ENCODE measurements at regions not wholly inside any gene's neighbourhood (a gene's known extent, or its start where the extent isn't known, plus 50 kb on each side); places are given as distances from the start of the nearest gene placed in this dataset.

GRCh38 chr6:113529879-113530278, 327.3 kb upstream of the MARCKS start:
- H3K27ac Mint-ChIP-seq = no peak overlapping the region

GRCh38 chr6:113530769-113531168, 326.4 kb upstream of the MARCKS start:
- DNase-seq = no peak
- no peaks in the 10 kb centered on the region for H3K36me3 Mint-ChIP-seq (ENCODE audit: low read depth)
- no peak overlapping the region for H3K27ac Mint-ChIP-seq
- H3K4me1 Mint-ChIP-seq = no peaks in the 10 kb centered on the region
- H3K9me3 Mint-ChIP-seq = no peaks in the 10 kb centered on the region
- POLR2A ChIA-PET = no interaction called here
- H3K27me3 Mint-ChIP-seq = no peaks in the 10 kb centered on the region
- CTCF ChIA-PET = interaction anchor here (0.7 kb wide), 1 partner anchor 1495 kb away, joined by 4 read pairs; no protein-coding TSS in a partner anchor
- no peak overlapping the region for H3K4me3 Mint-ChIP-seq

More at GRCh38 chr6:113529879-113530278, 327.3 kb upstream of the MARCKS start:
- DNase-seq = no peak
- H3K9me3 Mint-ChIP-seq = no peaks in the 10 kb centered on the region
- no peaks in the 10 kb centered on the region for H3K27me3 Mint-ChIP-seq
- H3K4me3 Mint-ChIP-seq = no peak overlapping the region
- no peaks in the 10 kb centered on the region for H3K36me3 Mint-ChIP-seq (ENCODE audit: low read depth)
- POLR2A ChIA-PET = no interaction called here
- CTCF ChIA-PET = interaction anchor here (0.7 kb wide), 1 partner anchor 1495 kb away, joined by 4 read pairs; no protein-coding TSS in a partner anchor
- H3K4me1 Mint-ChIP-seq = no peaks in the 10 kb centered on the region

- no peak overlapping the region for H3K4me3 Mint-ChIP-seq
- no peaks in the 10 kb centered on the region for H3K9me3 Mint-ChIP-seq
- no peak for DNase-seq
- H3K36me3 Mint-ChIP-seq (ENCODE audit: low read depth) = no peaks in the 10 kb centered on the region
- ChIA-PET POLR2A (no interaction called here), CTCF (no interaction called here)
- H3K4me1 Mint-ChIP-seq = no peaks in the 10 kb centered on the region
- H3K27ac Mint-ChIP-seq = no peak overlapping the region
- no peaks in the 10 kb centered on the region for H3K27me3 Mint-ChIP-seq
Observed at GRCh38 chr6:113539202-113539601, 317.9 kb upstream of the MARCKS start.

- Mint-ChIP-seq H3K27ac (no peak overlapping the region), H3K4me3 (no peak overlapping the region), H3K4me1 (no peaks in the 10 kb centered on the region), H3K9me3 (no peaks in the 10 kb centered on the region), H3K36me3 (ENCODE audit: low read depth) (no peaks in the 10 kb centered on the region), H3K27me3 (no peaks in the 10 kb centered on the region)
- POLR2A ChIA-PET = no interaction called here
- no peak for DNase-seq
- CTCF ChIA-PET = no interaction called here
Observed at GRCh38 chr6:113539623-113540022, 317.5 kb upstream of the MARCKS start.

- ChIA-PET POLR2A (no interaction called here), CTCF (no interaction called here)
- Mint-ChIP-seq H3K27me3 (no peaks in the 10 kb centered on the region), H3K36me3 (ENCODE audit: low read depth) (no peaks in the 10 kb centered on the region), H3K9me3 (no peaks in the 10 kb centered on the region), H3K27ac (no peak overlapping the region), H3K4me3 (no peak overlapping the region), H3K4me1 (no peaks in the 10 kb centered on the region)
- no peak for DNase-seq
Observed at GRCh38 chr6:113540466-113540865, 316.7 kb upstream of the MARCKS start.

- Mint-ChIP-seq H3K27me3 (no peaks in the 10 kb centered on the region), H3K4me3 (no peak overlapping the region), H3K27ac (no peak overlapping the region), H3K9me3 (peaks cover 2% of the 10 kb centered on the region), H3K36me3 (ENCODE audit: low read depth) (no peaks in the 10 kb centered on the region), H3K4me1 (no peaks in the 10 kb centered on the region)
- POLR2A ChIA-PET = no interaction called here
- CTCF ChIA-PET = no interaction called here
- DNase-seq = no peak
Observed at GRCh38 chr6:113551168-113551567, 306.0 kb upstream of the MARCKS start.

GRCh38 chr6:113556775-113557174, 300.4 kb upstream of the MARCKS start:
- H3K4me1 Mint-ChIP-seq = no peaks in the 10 kb centered on the region
- ChIA-PET POLR2A (no interaction called here), CTCF (no interaction called here)
- H3K27ac Mint-ChIP-seq = no peak overlapping the region
- DNase-seq = no peak
- no peaks in the 10 kb centered on the region for H3K9me3 Mint-ChIP-seq
- H3K4me3 Mint-ChIP-seq = no peak overlapping the region
- H3K36me3 Mint-ChIP-seq (ENCODE audit: low read depth) = no peaks in the 10 kb centered on the region
- no peaks in the 10 kb centered on the region for H3K27me3 Mint-ChIP-seq

- Mint-ChIP-seq H3K4me1 (no peaks in the 10 kb centered on the region), H3K36me3 (ENCODE audit: low read depth) (no peaks in the 10 kb centered on the region), H3K4me3 (no peak overlapping the region), H3K9me3 (no peaks in the 10 kb centered on the region), H3K27ac (no peak overlapping the region), H3K27me3 (no peaks in the 10 kb centered on the region)
- ChIA-PET POLR2A (no interaction called here), CTCF (no interaction called here)
- no peak for DNase-seq
Observed at GRCh38 chr6:113558431-113558830, 298.7 kb upstream of the MARCKS start.

GRCh38 chr6:113558966-113559365, 298.2 kb upstream of the MARCKS start:
- Mint-ChIP-seq H3K27me3 (no peaks in the 10 kb centered on the region), H3K9me3 (no peaks in the 10 kb centered on the region), H3K4me3 (no peak overlapping the region), H3K27ac (no peak overlapping the region), H3K36me3 (ENCODE audit: low read depth) (no peaks in the 10 kb centered on the region), H3K4me1 (no peaks in the 10 kb centered on the region)
- ChIA-PET CTCF (no interaction called here), POLR2A (no interaction called here)
- DNase-seq = no peak

GRCh38 chr6:113560376-113560775, 296.8 kb upstream of the MARCKS start:
- Mint-ChIP-seq H3K4me1 (no peaks in the 10 kb centered on the region), H3K4me3 (no peak overlapping the region), H3K9me3 (no peaks in the 10 kb centered on the region), H3K27ac (no peak overlapping the region), H3K27me3 (no peaks in the 10 kb centered on the region), H3K36me3 (ENCODE audit: low read depth) (no peaks in the 10 kb centered on the region)
- POLR2A ChIA-PET = no interaction called here
- no peak for DNase-seq
- CTCF ChIA-PET = no interaction called here

GRCh38 chr6:113560908-113561307, 296.2 kb upstream of the MARCKS start:
- Mint-ChIP-seq H3K27me3 (no peaks in the 10 kb centered on the region), H3K36me3 (ENCODE audit: low read depth) (no peaks in the 10 kb centered on the region), H3K27ac (no peak overlapping the region), H3K4me3 (no peak overlapping the region), H3K9me3 (no peaks in the 10 kb centered on the region), H3K4me1 (no peaks in the 10 kb centered on the region)
- no peak for DNase-seq
- ChIA-PET POLR2A (no interaction called here), CTCF (no interaction called here)

GRCh38 chr6:113562248-113562647, 294.9 kb upstream of the MARCKS start:
- Mint-ChIP-seq H3K27me3 (no peaks in the 10 kb centered on the region), H3K36me3 (ENCODE audit: low read depth) (no peaks in the 10 kb centered on the region), H3K9me3 (no peaks in the 10 kb centered on the region), H3K27ac (no peak overlapping the region), H3K4me3 (no peak overlapping the region), H3K4me1 (no peaks in the 10 kb centered on the region)
- ChIA-PET POLR2A (no interaction called here), CTCF (no interaction called here)
- DNase-seq = no peak

GRCh38 chr6:113564371-113565171, 292.6 kb upstream of the MARCKS start:
- Mint-ChIP-seq H3K27ac (no peak overlapping the region), H3K9me3 (no peaks in the 10 kb centered on the region), H3K27me3 (no peaks in the 10 kb centered on the region), H3K4me3 (no peak overlapping the region), H3K36me3 (ENCODE audit: low read depth) (no peaks in the 10 kb centered on the region), H3K4me1 (no peaks in the 10 kb centered on the region)
- CTCF ChIA-PET = no interaction called here
- POLR2A ChIA-PET = no interaction called here
- no peak for DNase-seq

- ChIA-PET CTCF (no interaction called here), POLR2A (no interaction called here)
- H3K4me3 Mint-ChIP-seq = no peak overlapping the region
- no peaks in the 10 kb centered on the region for H3K4me1 Mint-ChIP-seq
- H3K27ac Mint-ChIP-seq = no peak overlapping the region
- H3K9me3 Mint-ChIP-seq = no peaks in the 10 kb centered on the region
- no peaks in the 10 kb centered on the region for H3K27me3 Mint-ChIP-seq
- no peak for DNase-seq
- H3K36me3 Mint-ChIP-seq (ENCODE audit: low read depth) = no peaks in the 10 kb centered on the region
Observed at GRCh38 chr6:113565306-113565705, 291.8 kb upstream of the MARCKS start.
